ENCODE measurements at regions not wholly inside any gene's neighbourhood (a gene's known extent, or its start where the extent isn't known, plus 50 kb on each side); places are given as distances from the start of the nearest gene placed in this dataset.

GRCh38 chr15:24865303-24865702 is 89.5 kb upstream of the SNRPN start:
- POLR2A ChIA-PET (ENCODE audit: unreplicated experiment) = no interaction called here
- CTCF ChIA-PET = no interaction called here
- Histone ChIP-seq H2BK15ac (ENCODE audit: low read depth, low read length) (no peak overlapping the region), H4K5ac (ENCODE audit: low read depth, low read length) (no peak overlapping the region), H3K9me3 (ENCODE audit: control insufficient read depth, insufficient read depth, low read length) (0 out of 2 replicates have a peak, but pooled peaks cover 2% of the 10 kb centered on the region), H4K91ac (ENCODE audit: insufficient read depth, low read depth, low read length) (no peak overlapping the region), H3K9ac (ENCODE audit: low read depth, low read length) (no peak overlapping the region), H3K4me3 (ENCODE audit: insufficient read depth, low read depth, low read length) (no peak overlapping the region), H4K20me1 (ENCODE audit: insufficient read depth, low read length) (no peaks in the 10 kb centered on the region), H3K23ac (ENCODE audit: low read depth, low read length) (no peak overlapping the region), H3K4me2 (ENCODE audit: low read depth, low read length) (0 out of 2 replicates have a peak overlapping the region, but pooled peaks have one; percentile 10), H3K18ac (ENCODE audit: low read depth, low read length) (no peak overlapping the region), H3K27me3 (ENCODE audit: control insufficient read depth, insufficient read depth, low read length) (no peaks in the 10 kb centered on the region), H2BK120ac (ENCODE audit: low read depth, low read length) (no peak overlapping the region), H3K14ac (replicated peaks; ENCODE audit: low read depth, low read length) (no peak overlapping the region), H3K36me3 (ENCODE audit: control insufficient read depth, insufficient read depth, low read length) (no peaks in the 10 kb centered on the region), H3K9me1 (ENCODE audit: insufficient read depth, low read length) (no peaks in the 10 kb centered on the region), H3K79me1 (ENCODE audit: low read depth in 1 of 2, low read length in 2 of 2) (no peaks in the 10 kb centered on the region), H3K4ac (ENCODE audit: low read depth, low read length) (no peak overlapping the region), H3K4me1 (ENCODE audit: control insufficient read depth, insufficient read depth, low read length) (peaks cover 6% of the 10 kb centered on the region; the same call in 1 of the 2 replicates), H2BK5ac (ENCODE audit: low read depth, low read length, poor library complexity, severe bottlenecking) (no peak overlapping the region), H2AK9ac (replicated peaks; ENCODE audit: low read depth, low read length, poor library complexity) (no peak overlapping the region), H2BK20ac (ENCODE audit: low read depth, low read length) (no peak overlapping the region), H2AFZ (replicated peaks; ENCODE audit: low read length, poor library complexity) (no peak overlapping the region), H3K56ac (ENCODE audit: extremely low read depth, insufficient read depth, low read length) (no peak overlapping the region), H3K27ac (ENCODE audit: insufficient read depth, low read length) (no peak overlapping the region), H2AK5ac (ENCODE audit: low read depth, low read length) (no peak overlapping the region), H4K8ac (ENCODE audit: low read depth in 2 of 2, low read length in 2 of 2) (no peak overlapping the region)
- WGBS, 2 experiments (ENCODE audit: extremely low coverage in 2 of 2, insufficient read length in 1 of 2) = no CpG with 5 or more reads among the region's 4 CpGs
- ATAC-seq (ENCODE audit: low read depth) (peak; percentile 12; the same call in 1 of the 2 replicates), DNase-seq (peak; percentile 16)
- dilution Hi-C loops (cut with HindIII; ENCODE audit: low sequenced_read_pairs, unreplicated experiment) (no loop called here), in situ Hi-C loops (cut with MboI; ENCODE audit: low sequenced_read_pairs) (no loop called here), intact Hi-C loops (cut with micrococcal nuclease) (no loop called here)
- TF ChIP-seq CEBPB (IDR thresholded peaks at IDR 0.05; ENCODE audit: low read depth, low read length) (peak; percentile 73; the same call in 1 of the 2 replicates), POLR2A (IDR thresholded peaks at IDR 0.05; ENCODE audit: low read depth, low read length) (no peak)
- BruUV-seq (replicated peaks) = no TSS peak

All from IMR-90 (cell line).